Gastrocnemius medialis (tissue), 4 donors: ENCODE measurements at regions not wholly inside any gene's neighbourhood (a gene's known extent, or its start where the extent isn't known, plus 50 kb on each side); places are given as distances from the start of the nearest gene placed in this dataset.

Experiments used
- POLR2A ChIP-seq, 2 donors: fragments of 450-650 bp; IDR thresholded peaks; one replicate each; pipeline ENCODE4 v1.6.1; 2017; ENCODE audit warnings: antibody characterized with exemption in 2 of 2, mild to moderate bottlenecking in 2 of 2, moderate library complexity in 2 of 2
- TF ChIP-seq, protein P1 (sequence below), 5 experiments: fragments of 450-650 bp in 3 of 5; fragments of 200-600 bp in 2 of 5; sonication (generic) in 2 of 5; IDR thresholded peaks in 4 of 5; conservative IDR thresholded peaks in 1 of 5; 1 replicate in 4 of 5; 2 replicates in 1 of 5; pipeline ENCODE4 v1.5.1; 2016 to 2019; ENCODE audit warnings: antibody characterized with exemption in 5 of 5, mild to moderate bottlenecking in 3 of 5, moderate library complexity in 3 of 5

DNA sequence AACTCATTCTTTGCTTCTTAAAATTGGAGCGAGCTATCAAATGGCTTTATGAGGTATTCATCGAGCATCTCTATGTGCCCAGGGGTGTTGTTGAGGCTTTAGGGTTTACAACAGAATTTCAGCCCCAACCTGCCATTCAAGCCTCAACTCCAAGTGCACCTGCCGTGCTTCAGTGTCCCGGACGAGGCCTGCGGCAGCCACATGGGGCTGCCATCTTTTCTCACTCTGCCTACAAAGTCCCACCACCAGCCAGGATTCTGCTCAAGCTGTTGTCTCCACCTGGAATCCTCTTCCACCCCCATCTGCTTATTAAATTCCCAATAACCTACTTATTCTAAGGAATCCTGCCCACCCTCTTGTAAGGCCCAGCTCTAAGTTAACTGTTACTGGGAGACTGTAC lies 242.4 kb downstream of the OPA1 start:
- TF ChIP-seq, protein P1, sequence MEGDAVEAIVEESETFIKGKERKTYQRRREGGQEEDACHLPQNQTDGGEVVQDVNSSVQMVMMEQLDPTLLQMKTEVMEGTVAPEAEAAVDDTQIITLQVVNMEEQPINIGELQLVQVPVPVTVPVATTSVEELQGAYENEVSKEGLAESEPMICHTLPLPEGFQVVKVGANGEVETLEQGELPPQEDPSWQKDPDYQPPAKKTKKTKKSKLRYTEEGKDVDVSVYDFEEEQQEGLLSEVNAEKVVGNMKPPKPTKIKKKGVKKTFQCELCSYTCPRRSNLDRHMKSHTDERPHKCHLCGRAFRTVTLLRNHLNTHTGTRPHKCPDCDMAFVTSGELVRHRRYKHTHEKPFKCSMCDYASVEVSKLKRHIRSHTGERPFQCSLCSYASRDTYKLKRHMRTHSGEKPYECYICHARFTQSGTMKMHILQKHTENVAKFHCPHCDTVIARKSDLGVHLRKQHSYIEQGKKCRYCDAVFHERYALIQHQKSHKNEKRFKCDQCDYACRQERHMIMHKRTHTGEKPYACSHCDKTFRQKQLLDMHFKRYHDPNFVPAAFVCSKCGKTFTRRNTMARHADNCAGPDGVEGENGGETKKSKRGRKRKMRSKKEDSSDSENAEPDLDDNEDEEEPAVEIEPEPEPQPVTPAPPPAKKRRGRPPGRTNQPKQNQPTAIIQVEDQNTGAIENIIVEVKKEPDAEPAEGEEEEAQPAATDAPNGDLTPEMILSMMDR (IDR thresholded peaks at IDR 0.05 in 4 of 5, conservative IDR thresholded peaks at IDR 0.05 in 1 of 5) = no peak
- TF ChIP-seq POLR2A (IDR thresholded peaks at IDR 0.05) = no peak
